ENCODE measurements at regions not wholly inside any gene's neighbourhood (a gene's known extent, or its start where the extent isn't known, plus 50 kb on each side); places are given as distances from the start of the nearest gene placed in this dataset.

DNA sequence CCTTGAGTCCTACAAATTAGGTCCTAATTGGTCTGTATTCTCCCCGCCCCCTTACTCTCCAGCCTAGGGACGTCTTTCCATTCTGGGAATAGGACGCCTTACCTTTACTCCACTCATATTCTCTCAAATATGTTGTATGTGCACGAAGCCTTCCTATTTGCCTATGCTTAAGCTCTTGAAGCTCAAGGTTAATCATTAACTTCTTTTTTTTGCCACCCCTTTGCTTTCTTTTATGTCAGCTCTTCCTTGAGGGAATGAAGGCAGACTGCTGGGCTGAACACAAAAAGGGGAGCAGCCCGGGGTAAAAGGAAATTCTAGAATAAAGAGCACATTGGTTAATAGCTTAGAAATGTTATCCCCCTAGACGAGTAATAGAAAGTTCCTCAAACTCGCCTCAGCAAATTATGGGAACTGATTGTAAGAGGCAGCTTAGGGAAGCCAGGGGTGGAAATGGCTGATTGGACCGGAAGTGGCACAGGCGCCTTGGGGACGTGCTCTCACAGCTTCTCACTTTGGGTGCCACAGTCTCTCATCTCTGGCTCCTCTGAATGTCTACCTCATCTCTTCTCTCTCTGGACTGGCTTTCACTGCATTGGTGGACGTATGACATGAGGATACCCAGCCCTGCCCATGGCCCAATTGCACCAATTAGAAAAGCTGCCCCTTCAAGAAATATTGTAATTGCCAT is 122.3 kb upstream of the IL12B start:
- TF ChIP-seq, protein P1, sequence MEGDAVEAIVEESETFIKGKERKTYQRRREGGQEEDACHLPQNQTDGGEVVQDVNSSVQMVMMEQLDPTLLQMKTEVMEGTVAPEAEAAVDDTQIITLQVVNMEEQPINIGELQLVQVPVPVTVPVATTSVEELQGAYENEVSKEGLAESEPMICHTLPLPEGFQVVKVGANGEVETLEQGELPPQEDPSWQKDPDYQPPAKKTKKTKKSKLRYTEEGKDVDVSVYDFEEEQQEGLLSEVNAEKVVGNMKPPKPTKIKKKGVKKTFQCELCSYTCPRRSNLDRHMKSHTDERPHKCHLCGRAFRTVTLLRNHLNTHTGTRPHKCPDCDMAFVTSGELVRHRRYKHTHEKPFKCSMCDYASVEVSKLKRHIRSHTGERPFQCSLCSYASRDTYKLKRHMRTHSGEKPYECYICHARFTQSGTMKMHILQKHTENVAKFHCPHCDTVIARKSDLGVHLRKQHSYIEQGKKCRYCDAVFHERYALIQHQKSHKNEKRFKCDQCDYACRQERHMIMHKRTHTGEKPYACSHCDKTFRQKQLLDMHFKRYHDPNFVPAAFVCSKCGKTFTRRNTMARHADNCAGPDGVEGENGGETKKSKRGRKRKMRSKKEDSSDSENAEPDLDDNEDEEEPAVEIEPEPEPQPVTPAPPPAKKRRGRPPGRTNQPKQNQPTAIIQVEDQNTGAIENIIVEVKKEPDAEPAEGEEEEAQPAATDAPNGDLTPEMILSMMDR (IDR thresholded peaks at IDR 0.05; ENCODE audit: extremely low read depth in 1 of 2, insufficient read depth in 1 of 2, low read depth in 1 of 2, low read length in 2 of 2), result no peak
- TF ChIP-seq, protein P2, sequence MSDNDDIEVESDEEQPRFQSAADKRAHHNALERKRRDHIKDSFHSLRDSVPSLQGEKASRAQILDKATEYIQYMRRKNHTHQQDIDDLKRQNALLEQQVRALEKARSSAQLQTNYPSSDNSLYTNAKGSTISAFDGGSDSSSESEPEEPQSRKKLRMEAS (IDR thresholded peaks at IDR 0.05; ENCODE audit: insufficient read depth, insufficient read length), result no peak
